HL-60 (cell line): ENCODE measurements at regions not wholly inside any gene's neighbourhood (a gene's known extent, or its start where the extent isn't known, plus 50 kb on each side); places are given as distances from the start of the nearest gene placed in this dataset.

ENCODE experiments used
- GABPA ChIP-seq: IDR thresholded peaks from 2 replicates; pipeline ENCODE4 v1.6.1; 2012; ENCODE audit warnings: low read depth
- POLR2AphosphoS5 ChIP-seq: IDR thresholded peaks from 2 replicates; pipeline ENCODE4 v1.6.1; 2012; ENCODE audit warnings: low read depth
- SPI1 ChIP-seq: IDR thresholded peaks from 2 replicates; pipeline ENCODE4 v1.6.1; 2012; ENCODE audit warnings: low read depth, mild to moderate bottlenecking, borderline replicate concordance
- TF ChIP-seq, protein P1 (sequence below): IDR thresholded peaks from one replicate; pipeline ENCODE4 v1.5.1; 2011; ENCODE audit warnings: low read length, control low read depth, inconsistent platforms; ENCODE audit not compliant: insufficient read depth

DNA sequence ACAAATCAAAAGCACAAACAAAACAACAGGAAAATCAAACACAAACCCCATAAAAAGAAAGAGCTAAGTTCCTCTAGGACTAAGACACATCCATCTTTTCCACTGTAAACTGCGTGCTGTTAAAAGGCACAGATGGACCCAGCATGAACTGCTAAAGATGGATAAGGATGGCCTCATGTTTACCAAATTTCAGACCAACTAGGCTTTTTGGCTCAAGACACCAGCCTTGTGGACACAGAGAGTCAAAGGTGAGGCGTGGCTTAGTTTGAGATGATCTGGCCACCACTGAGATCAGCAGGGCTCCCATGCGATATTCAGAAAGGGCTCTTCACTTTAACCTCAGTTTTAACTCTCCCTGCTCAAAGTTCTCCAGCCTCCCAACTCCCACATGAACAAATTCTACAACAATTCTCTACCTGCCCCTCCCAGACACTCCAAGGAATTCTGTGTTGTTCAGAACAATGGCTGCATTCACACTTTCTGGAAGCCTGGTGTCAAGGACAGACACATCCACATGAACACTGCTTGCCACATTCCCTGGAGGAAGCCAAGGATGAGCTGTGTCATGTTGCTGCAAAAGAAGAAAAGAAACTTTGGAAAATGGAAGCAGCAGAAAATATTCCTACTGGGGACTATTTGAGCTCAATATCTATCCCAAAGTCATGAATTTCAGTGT is 198.4 kb upstream of the LRRN1 start:
- TF ChIP-seq, protein P1, sequence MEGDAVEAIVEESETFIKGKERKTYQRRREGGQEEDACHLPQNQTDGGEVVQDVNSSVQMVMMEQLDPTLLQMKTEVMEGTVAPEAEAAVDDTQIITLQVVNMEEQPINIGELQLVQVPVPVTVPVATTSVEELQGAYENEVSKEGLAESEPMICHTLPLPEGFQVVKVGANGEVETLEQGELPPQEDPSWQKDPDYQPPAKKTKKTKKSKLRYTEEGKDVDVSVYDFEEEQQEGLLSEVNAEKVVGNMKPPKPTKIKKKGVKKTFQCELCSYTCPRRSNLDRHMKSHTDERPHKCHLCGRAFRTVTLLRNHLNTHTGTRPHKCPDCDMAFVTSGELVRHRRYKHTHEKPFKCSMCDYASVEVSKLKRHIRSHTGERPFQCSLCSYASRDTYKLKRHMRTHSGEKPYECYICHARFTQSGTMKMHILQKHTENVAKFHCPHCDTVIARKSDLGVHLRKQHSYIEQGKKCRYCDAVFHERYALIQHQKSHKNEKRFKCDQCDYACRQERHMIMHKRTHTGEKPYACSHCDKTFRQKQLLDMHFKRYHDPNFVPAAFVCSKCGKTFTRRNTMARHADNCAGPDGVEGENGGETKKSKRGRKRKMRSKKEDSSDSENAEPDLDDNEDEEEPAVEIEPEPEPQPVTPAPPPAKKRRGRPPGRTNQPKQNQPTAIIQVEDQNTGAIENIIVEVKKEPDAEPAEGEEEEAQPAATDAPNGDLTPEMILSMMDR, result no peak
- TF ChIP-seq POLR2AphosphoS5 (no peak), SPI1 (no peak), GABPA (no peak)
